GM23338 (cell line): ENCODE measurements at regions not wholly inside any gene's neighbourhood (a gene's known extent, or its start where the extent isn't known, plus 50 kb on each side); places are given as distances from the start of the nearest gene placed in this dataset.

Experiments used
- ATAC-seq: fragments of 200-7000 bp; cut with Tn5 transposase; 3 replicates; pipeline ENCODE4 v1.9.1; 2020
- DNase-seq: peaks from one replicate; pipeline ENCODE4 v3.0.0-alpha.2; 2015; ENCODE audit warnings: low spot score
- H2AFZ ChIP-seq: fragments of 200-600 bp; sonication (generic); 2 replicates; pipeline ENCODE4 v1.8.0; 2016; ENCODE audit warnings: antibody characterized with exemption, mild to moderate bottlenecking, moderate library complexity
- H3F3A ChIP-seq: fragments of 200-600 bp; sonication (generic); replicated peaks from 2 replicates; pipeline ENCODE4 v1.8.0; 2017; ENCODE audit warnings: antibody characterized with exemption, mixed run types, low read depth
- H3K27ac ChIP-seq: fragments of 200-600 bp; sonication (generic); 2 replicates; pipeline ENCODE4 v1.6.1; 2016; ENCODE audit warnings: low read depth
- H3K27me3 ChIP-seq: fragments of 200-600 bp; sonication (generic); 2 replicates; pipeline ENCODE4 v1.8.0; 2016; ENCODE audit warnings: mild to moderate bottlenecking, mixed run types, moderate library complexity; ENCODE audit not compliant: insufficient read depth
- H3K36me3 ChIP-seq: fragments of 200-600 bp; sonication (generic); 2 replicates; pipeline ENCODE4 v1.8.0; 2016; ENCODE audit warnings: mild to moderate bottlenecking; ENCODE audit not compliant: insufficient read depth
- H3K4me1 ChIP-seq: fragments of 200-600 bp; sonication (generic); 2 replicates; pipeline ENCODE4 v1.8.0; 2016; ENCODE audit warnings: mild to moderate bottlenecking, moderate library complexity; ENCODE audit not compliant: insufficient read depth
- H3K4me2 ChIP-seq: fragments of 200-600 bp; sonication (generic); 2 replicates; pipeline ENCODE4 v1.7.1; 2017; ENCODE audit warnings: mixed run types
- H3K4me3 ChIP-seq: fragments of 200-600 bp; sonication (generic); 2 replicates; pipeline ENCODE4 v1.6.1; 2016; ENCODE audit warnings: mixed run types
- H3K79me2 ChIP-seq: fragments of 200-600 bp; sonication (generic); replicated peaks from 2 replicates; pipeline ENCODE4 v1.8.0; 2017; ENCODE audit warnings: mild to moderate bottlenecking; ENCODE audit not compliant: insufficient read depth
- H3K9me2 ChIP-seq: fragments of 200-600 bp; sonication (generic); 2 replicates; pipeline ENCODE4 v1.8.0; 2017; ENCODE audit not compliant: insufficient read depth
- H4K20me1 ChIP-seq: fragments of 200-600 bp; sonication (generic); replicated peaks from 2 replicates; pipeline ENCODE4 v1.8.0; 2017; ENCODE audit warnings: mild to moderate bottlenecking; ENCODE audit not compliant: insufficient read depth
- H3K27ac Mint-ChIP-seq: 2 replicates; pipeline ENCODE4 v1.8.0; 2020; ENCODE audit warnings: inconsistent platforms, mild to moderate bottlenecking, moderate library complexity, mixed read lengths
- H3K27me3 Mint-ChIP-seq: 3 replicates; pipeline ENCODE4 v1.8.0; 2022; ENCODE audit warnings: low read depth, mild to moderate bottlenecking, moderate library complexity, mixed read lengths, inconsistent platforms; ENCODE audit not compliant: insufficient read depth, poor library complexity
- H3K36me3 Mint-ChIP-seq: 3 replicates; pipeline ENCODE4 v1.8.0; 2021; ENCODE audit warnings: low read depth, mild to moderate bottlenecking, inconsistent platforms, moderate library complexity, mixed read lengths
- H3K4me1 Mint-ChIP-seq: 3 replicates; pipeline ENCODE4 v1.8.0; 2020; ENCODE audit warnings: mild to moderate bottlenecking, inconsistent platforms, mixed read lengths
- H3K4me3 Mint-ChIP-seq: 3 replicates; pipeline ENCODE4 v1.8.0; 2021; ENCODE audit warnings: moderate library complexity, mild to moderate bottlenecking, inconsistent platforms, mixed read lengths
- H3K9me3 Mint-ChIP-seq: 3 replicates; pipeline ENCODE4 v1.8.0; 2020; ENCODE audit warnings: moderate library complexity, mild to moderate bottlenecking, inconsistent platforms, mixed read lengths
- CREB1 ChIP-seq: fragments of 250-450 bp; sonication (Bioruptor Pico); IDR thresholded peaks from 2 replicates; pipeline ENCODE4 v1.5.0; 2020; ENCODE audit warnings: low read depth, mild to moderate bottlenecking, moderate library complexity
- ETS1 ChIP-seq: IDR thresholded peaks from 2 replicates; pipeline ENCODE4 v1.6.1; 2016; ENCODE audit warnings: antibody characterized with exemption
- EZH2 ChIP-seq: fragments of 200-600 bp; sonication (generic); IDR thresholded peaks from one replicate; pipeline ENCODE4 v1.8.0; 2017; ENCODE audit warnings: antibody characterized with exemption, mild to moderate bottlenecking, low read depth; ENCODE audit not compliant: unreplicated experiment
- NANOG ChIP-seq: IDR thresholded peaks from 2 replicates; pipeline ENCODE4 v1.6.1; 2016; ENCODE audit warnings: antibody characterized with exemption, borderline replicate concordance
- POLR2AphosphoS5 ChIP-seq: IDR thresholded peaks from 2 replicates; pipeline ENCODE4 v1.6.1; 2016; ENCODE audit warnings: antibody characterized with exemption, low read depth
- STAT1 ChIP-seq: IDR thresholded peaks from one replicate; pipeline ENCODE4 v1.6.1; 2016; ENCODE audit warnings: antibody characterized with exemption; ENCODE audit not compliant: unreplicated experiment
- ZNF462 ChIP-seq: fragments of 250-450 bp; sonication (Bioruptor Pico); IDR thresholded peaks from 2 replicates; pipeline ENCODE4 v1.5.0; 2020; ENCODE audit warnings: mild to moderate bottlenecking, moderate library complexity

GRCh38 chr1:57910305-57910704 lies 486.4 kb upstream of the DAB1 start (continued):
- TF ChIP-seq ZNF462 (CRISPR knock-in tag) = no peak
- TF ChIP-seq EZH2 = no peak
- TF ChIP-seq NANOG = no peak

- Histone ChIP-seq H3F3A (no peaks in the 10 kb centered on the region), H3K79me2 (no peaks in the 10 kb centered on the region), H3K9me2 (no peaks in the 10 kb centered on the region), H3K27ac (no peak overlapping the region), H3K36me3 (no peaks in the 10 kb centered on the region), H3K4me3 (no peak overlapping the region), H4K20me1 (no peaks in the 10 kb centered on the region), H3K4me1 (0 out of 2 replicates have a peak, but pooled peaks cover 6% of the 10 kb centered on the region), H2AFZ (no peak overlapping the region), H3K27me3 (no peaks in the 10 kb centered on the region), H3K4me2 (no peak overlapping the region)
- no peaks in the 10 kb centered on the region for H3K9me3 Mint-ChIP-seq
- no peak for ATAC-seq
- no peak overlapping the region for H3K27ac Mint-ChIP-seq
- DNase-seq = no peak
- H3K36me3 Mint-ChIP-seq = no peaks in the 10 kb centered on the region
- H3K27me3 Mint-ChIP-seq = peaks cover 5% of the 10 kb centered on the region
- 0 out of 3 replicates have a peak, but pooled peaks cover 4% of the 10 kb centered on the region for H3K4me1 Mint-ChIP-seq
- no peak overlapping the region for H3K4me3 Mint-ChIP-seq
- TF ChIP-seq ZNF462 (CRISPR knock-in tag) (no peak), EZH2 (no peak), ETS1 (no peak), STAT1 (no peak), NANOG (no peak), CREB1 (CRISPR knock-in tag) (no peak), POLR2AphosphoS5 (no peak)
Observed at GRCh38 chr1:57908147-57908890, 484.5 kb upstream of the DAB1 start.
